Nephron progenitor cell (in vitro differentiated cells): ENCODE measurements at regions not wholly inside any gene's neighbourhood (a gene's known extent, or its start where the extent isn't known, plus 50 kb on each side); places are given as distances from the start of the nearest gene placed in this dataset.

ENCODE experiments used
- DNase-seq: peaks from one replicate; pipeline ENCODE4 v3.0.0; 2021
- H3K27ac Mint-ChIP-seq: 2 replicates; pipeline ENCODE4 v1.8.0; 2021; ENCODE audit warnings: mild to moderate bottlenecking, moderate library complexity, mixed read lengths
- H3K27me3 Mint-ChIP-seq: 2 replicates; pipeline ENCODE4 v1.8.0; 2021; ENCODE audit warnings: mild to moderate bottlenecking, low read depth, mixed read lengths; ENCODE audit not compliant: poor library complexity
- H3K36me3 Mint-ChIP-seq: 2 replicates; pipeline ENCODE4 v1.8.0; 2021; ENCODE audit warnings: low read depth, mixed read lengths
- H3K4me1 Mint-ChIP-seq: 2 replicates; pipeline ENCODE4 v1.8.0; 2021; ENCODE audit warnings: mixed read lengths
- H3K4me3 Mint-ChIP-seq: 2 replicates; pipeline ENCODE4 v1.8.0; 2021; ENCODE audit warnings: mild to moderate bottlenecking, moderate library complexity, mixed read lengths
- H3K9me3 Mint-ChIP-seq: 2 replicates; pipeline ENCODE4 v1.8.0; 2021; ENCODE audit warnings: mild to moderate bottlenecking, moderate library complexity, mixed read lengths
- CTCF ChIP-seq: fragments of 200-600 bp; sonication (generic); IDR thresholded peaks from 2 replicates; pipeline ENCODE4 v1.5.0; 2021; ENCODE audit warnings: antibody characterized with exemption

GRCh38 chr13:84865783-84866221, 933.4 kb downstream of the SLITRK6 start:
- no peak overlapping the region for H3K27ac Mint-ChIP-seq
- H3K36me3 Mint-ChIP-seq, result no peaks in the 10 kb centered on the region
- no peaks in the 10 kb centered on the region for H3K9me3 Mint-ChIP-seq
- H3K27me3 Mint-ChIP-seq, result no peaks in the 10 kb centered on the region
- DNase-seq, result peak; percentile 16
- peaks cover 5% of the 10 kb centered on the region for H3K4me1 Mint-ChIP-seq
- no peak overlapping the region for H3K4me3 Mint-ChIP-seq
- TF ChIP-seq CTCF, result no peak

GRCh38 chr13:84864341-84864740, 934.9 kb downstream of the SLITRK6 start:
- DNase-seq, result no peak
- Mint-ChIP-seq H3K4me1 (peaks cover 5% of the 10 kb centered on the region), H3K27ac (no peak overlapping the region), H3K9me3 (no peaks in the 10 kb centered on the region), H3K27me3 (no peaks in the 10 kb centered on the region), H3K4me3 (no peak overlapping the region), H3K36me3 (no peaks in the 10 kb centered on the region)
- TF ChIP-seq CTCF, result no peak

GRCh38 chr13:84847107-84847506, 952.1 kb downstream of the SLITRK6 start:
- no peak for TF ChIP-seq CTCF
- Mint-ChIP-seq H3K27me3 (peaks cover 2% of the 10 kb centered on the region), H3K4me1 (no peaks in the 10 kb centered on the region), H3K36me3 (no peaks in the 10 kb centered on the region), H3K27ac (no peak overlapping the region), H3K9me3 (peaks cover 6% of the 10 kb centered on the region), H3K4me3 (no peak overlapping the region)
- DNase-seq, result no peak

- Mint-ChIP-seq H3K9me3 (peaks cover 6% of the 10 kb centered on the region), H3K27ac (no peak overlapping the region), H3K27me3 (peaks cover 2% of the 10 kb centered on the region), H3K4me1 (no peaks in the 10 kb centered on the region), H3K36me3 (no peaks in the 10 kb centered on the region), H3K4me3 (no peak overlapping the region)
- DNase-seq, result no peak
- no peak for TF ChIP-seq CTCF
Measured at GRCh38 chr13:84845907-84846619, 953.2 kb downstream of the SLITRK6 start.

- H3K36me3 Mint-ChIP-seq, result no peaks in the 10 kb centered on the region
- peak; percentile 54 for TF ChIP-seq CTCF
Measured at GRCh38 chr13:84844473-84844872, 954.7 kb downstream of the SLITRK6 start.

GRCh38 chr13:84843368-84843767, 955.9 kb downstream of the SLITRK6 start:
- DNase-seq, result no peak
- H3K4me1 Mint-ChIP-seq, result no peaks in the 10 kb centered on the region
- peaks cover 6% of the 10 kb centered on the region for H3K9me3 Mint-ChIP-seq
- no peak overlapping the region for H3K27ac Mint-ChIP-seq
- no peaks in the 10 kb centered on the region for H3K36me3 Mint-ChIP-seq
- no peak for TF ChIP-seq CTCF
- H3K4me3 Mint-ChIP-seq, result no peak overlapping the region
- H3K27me3 Mint-ChIP-seq, result peaks cover 2% of the 10 kb centered on the region

More at GRCh38 chr13:84844473-84844872, 954.7 kb downstream of the SLITRK6 start:
- peaks cover 6% of the 10 kb centered on the region for H3K9me3 Mint-ChIP-seq
- H3K27me3 Mint-ChIP-seq, result peaks cover 2% of the 10 kb centered on the region
- H3K27ac Mint-ChIP-seq, result no peak overlapping the region
- no peaks in the 10 kb centered on the region for H3K4me1 Mint-ChIP-seq
- H3K4me3 Mint-ChIP-seq, result no peak overlapping the region
- no peak for DNase-seq
